GM21447 (cell line): ENCODE measurements at regions not wholly inside any gene's neighbourhood (a gene's known extent, or its start where the extent isn't known, plus 50 kb on each side); places are given as distances from the start of the nearest gene placed in this dataset.

Experiments used
- ATAC-seq: cut with Tn5 transposase; IDR thresholded peaks from one replicate; pipeline ENCODE4 v1.9.1; 2021; ENCODE audit not compliant: unreplicated experiment

- ATAC-seq = no peak
These were observed 272.1 kb downstream of the FAM76B start for GRCh38 chr11:95517453-95517852.

GRCh38 chr11:95516786-95517185 is 272.8 kb downstream of the FAM76B start:
- no peak for ATAC-seq

GRCh38 chr11:95516175-95516574 is 273.4 kb downstream of the FAM76B start:
- no peak for ATAC-seq

DNA sequence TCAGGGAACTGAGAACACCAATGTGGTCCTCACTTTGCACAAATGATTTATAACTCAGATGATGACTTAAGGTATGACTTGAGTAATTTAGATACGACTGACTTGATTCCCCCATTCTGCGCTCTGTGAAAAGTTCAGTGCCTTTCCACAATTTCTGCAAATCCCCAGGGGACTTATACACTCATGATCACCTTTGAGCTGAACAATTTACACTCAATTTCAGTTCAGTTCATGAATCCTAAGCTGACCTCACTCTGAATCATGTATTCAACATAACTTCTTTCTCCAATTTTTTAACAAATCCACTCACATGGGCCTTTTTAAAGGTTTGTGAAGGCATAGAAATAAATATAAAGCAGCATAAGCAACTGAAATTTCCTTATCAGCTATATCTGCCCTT is 274.2 kb downstream of the FAM76B start:
- ATAC-seq = no peak

GRCh38 chr11:95514416-95515110 is 275.0 kb downstream of the FAM76B start:
- ATAC-seq = no peak

DNA sequence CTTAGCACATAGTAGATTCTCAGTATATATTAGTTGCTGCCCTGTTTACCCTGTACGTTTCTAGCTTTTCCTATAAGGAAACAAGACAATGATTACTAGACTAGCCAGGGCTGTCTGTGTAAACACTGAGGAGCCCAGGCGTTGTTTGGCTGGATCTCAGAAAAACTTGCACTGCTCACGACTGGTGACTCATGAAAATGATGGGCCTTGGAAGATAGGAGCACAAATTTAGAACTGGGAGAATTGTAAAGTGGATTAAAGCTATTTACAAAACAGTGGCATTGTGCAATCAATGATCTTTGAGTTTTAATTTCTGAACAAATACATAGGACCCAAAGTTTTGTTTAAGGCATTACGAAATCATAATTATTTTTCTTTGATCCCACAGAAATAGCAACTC is 276.9 kb downstream of the FAM76B start:
- no peak for ATAC-seq

- no peak for ATAC-seq
These were observed 277.4 kb downstream of the FAM76B start for GRCh38 chr11:95512177-95512576.

GRCh38 chr11:95508219-95508890 is 277.4 kb upstream of the SESN3 start:
- no peak for ATAC-seq

DNA sequence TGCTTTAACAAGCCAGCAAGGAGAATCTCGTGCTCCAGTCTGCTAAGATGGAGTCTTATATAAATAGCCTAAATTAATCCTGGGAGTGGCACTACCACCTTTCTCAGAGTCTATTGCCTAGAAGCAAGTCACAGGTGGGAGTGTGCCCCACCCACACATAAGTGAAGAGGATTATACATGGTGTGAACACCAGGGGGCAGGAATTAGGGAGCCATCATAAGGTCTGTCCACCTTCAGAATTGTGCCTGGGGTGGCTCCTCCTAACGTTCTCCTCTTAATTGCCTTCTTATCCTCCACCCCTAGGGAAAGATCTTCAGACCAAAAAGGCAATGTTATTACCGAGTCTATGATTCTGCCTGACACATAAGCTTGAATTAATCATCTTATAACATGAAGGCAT is 276.8 kb upstream of the SESN3 start:
- no peak for ATAC-seq

DNA sequence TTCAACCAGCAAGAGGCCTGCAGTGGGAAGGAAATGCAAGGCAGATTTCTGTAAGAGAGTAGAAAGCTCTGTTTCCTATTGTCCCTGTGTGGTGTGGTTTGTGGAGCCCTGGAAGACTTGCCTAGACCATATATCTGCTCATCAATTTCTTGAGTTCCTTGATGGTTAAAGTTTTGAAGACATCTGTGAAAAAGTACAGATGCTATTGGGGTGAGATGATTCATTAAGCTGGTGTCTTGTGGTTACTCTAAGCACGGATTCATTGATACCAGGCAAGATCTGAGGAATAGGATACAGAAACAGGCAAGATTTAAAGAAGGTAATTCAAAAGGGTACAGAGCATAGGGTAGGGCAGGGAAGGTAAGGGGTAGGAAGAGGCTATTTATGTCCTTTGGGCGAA is 275.8 kb upstream of the SESN3 start:
- ATAC-seq = no peak

DNA sequence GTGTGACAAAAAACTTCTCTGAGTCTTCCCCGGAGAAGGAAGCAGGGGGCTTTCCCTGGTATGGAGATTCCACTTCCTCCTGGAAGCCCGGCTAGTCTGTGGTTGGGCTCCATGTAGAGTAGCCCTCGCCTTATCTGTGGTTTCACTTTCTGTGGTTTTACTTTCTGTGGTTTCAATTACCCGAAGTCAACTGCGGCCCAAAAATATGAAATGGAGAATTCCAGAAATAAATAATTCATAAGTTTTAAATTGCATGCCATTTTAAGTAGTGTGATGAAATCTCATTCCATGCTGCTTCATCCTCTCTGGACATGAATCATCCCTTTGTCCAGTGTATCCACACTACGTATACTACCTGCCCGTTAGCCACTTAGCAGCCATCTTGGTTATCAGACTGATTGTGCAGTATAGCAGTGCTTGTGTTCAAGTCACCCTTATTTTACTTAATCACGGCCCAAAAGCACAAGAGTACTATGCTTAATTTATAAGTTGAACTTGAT is 275.0 kb upstream of the SESN3 start:
- ATAC-seq = no peak

- no peak for ATAC-seq
These were observed 272.0 kb upstream of the SESN3 start for GRCh38 chr11:95503047-95503446.

DNA sequence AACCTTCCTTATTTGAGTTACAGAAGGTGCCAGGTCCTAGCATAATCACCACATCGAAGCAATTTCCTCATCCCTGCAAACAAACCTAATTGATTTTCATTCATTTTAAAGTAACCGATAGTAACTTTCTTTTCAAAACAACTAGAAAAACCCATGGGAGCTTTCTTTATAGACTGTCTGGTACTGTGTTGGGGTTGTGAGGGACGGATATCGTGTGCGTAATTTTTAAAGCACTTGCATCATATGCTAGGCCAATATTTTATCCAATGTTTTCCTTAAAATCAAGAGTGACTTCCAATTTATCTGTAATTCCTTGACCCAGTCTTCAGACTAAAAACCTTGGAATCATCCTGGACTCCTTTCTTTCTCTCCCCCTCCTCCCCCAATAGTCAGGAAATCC is 271.5 kb upstream of the SESN3 start:
- ATAC-seq = no peak

- no peak for ATAC-seq
These were observed 270.8 kb upstream of the SESN3 start for GRCh38 chr11:95501761-95502266.

- ATAC-seq = no peak
These were observed 269.5 kb upstream of the SESN3 start for GRCh38 chr11:95500466-95500865.

DNA sequence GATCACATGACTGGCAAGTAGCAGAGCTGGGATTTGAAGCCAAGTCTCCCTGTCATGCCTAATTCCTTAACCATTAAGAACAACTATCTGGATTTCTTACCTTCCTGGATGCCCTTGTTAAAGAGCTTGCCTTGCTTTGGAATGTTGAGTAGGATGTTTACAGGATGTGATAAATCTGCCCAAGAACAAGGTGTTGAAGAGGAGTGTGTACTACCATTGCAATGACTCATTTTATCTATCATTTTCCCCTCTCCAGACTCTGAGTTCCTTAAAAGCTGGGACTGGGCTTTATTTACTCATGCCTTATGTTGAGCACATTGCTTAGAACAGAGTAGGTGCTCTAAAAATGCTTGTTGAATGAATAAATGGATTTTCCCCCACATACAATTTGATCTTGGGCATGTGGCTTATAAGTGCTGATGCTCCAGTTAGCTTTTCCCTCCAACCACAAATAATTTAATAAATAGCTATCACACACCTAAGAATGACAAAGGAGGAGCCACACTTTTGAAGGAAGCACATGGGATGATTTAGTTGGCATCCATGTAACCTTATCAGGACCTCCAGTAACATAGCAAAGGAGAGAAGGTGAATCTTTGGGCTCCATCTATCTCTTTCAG is 268.6 kb upstream of the SESN3 start:
- ATAC-seq = no peak

GRCh38 chr11:95498722-95499425 is 267.9 kb upstream of the SESN3 start:
- no peak for ATAC-seq

GRCh38 chr11:95496901-95497300 is 265.9 kb upstream of the SESN3 start:
- no peak for ATAC-seq

- ATAC-seq = no peak
These were observed 264.7 kb upstream of the SESN3 start for GRCh38 chr11:95495706-95496105.

DNA sequence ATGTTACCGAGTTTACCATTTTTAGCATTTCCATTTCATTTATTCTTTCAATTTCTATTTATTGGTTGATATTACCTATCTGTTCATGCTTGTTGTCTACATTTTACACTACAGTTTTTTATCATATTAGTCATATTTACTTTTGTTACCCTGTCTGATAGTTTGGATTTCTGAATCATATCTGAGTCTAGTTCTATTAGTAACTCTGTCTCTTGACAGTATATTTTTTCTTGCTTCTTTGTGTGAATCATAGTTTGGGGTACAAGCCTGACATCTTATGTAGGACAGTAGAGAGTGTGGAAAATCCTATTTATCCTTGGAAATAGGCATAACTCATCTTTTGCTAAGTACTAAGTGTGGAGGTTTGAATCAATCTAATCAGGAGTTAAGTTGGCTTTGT is 263.9 kb upstream of the SESN3 start:
- ATAC-seq = no peak

GRCh38 chr11:95494167-95494566 is 263.2 kb upstream of the SESN3 start:
- ATAC-seq = no peak
